ENCODE measurements at regions not wholly inside any gene's neighbourhood (a gene's known extent, or its start where the extent isn't known, plus 50 kb on each side); places are given as distances from the start of the nearest gene placed in this dataset.
A peak's percentile ranks its signal among the peaks of the same experiment; 100 is the strongest.

DNA sequence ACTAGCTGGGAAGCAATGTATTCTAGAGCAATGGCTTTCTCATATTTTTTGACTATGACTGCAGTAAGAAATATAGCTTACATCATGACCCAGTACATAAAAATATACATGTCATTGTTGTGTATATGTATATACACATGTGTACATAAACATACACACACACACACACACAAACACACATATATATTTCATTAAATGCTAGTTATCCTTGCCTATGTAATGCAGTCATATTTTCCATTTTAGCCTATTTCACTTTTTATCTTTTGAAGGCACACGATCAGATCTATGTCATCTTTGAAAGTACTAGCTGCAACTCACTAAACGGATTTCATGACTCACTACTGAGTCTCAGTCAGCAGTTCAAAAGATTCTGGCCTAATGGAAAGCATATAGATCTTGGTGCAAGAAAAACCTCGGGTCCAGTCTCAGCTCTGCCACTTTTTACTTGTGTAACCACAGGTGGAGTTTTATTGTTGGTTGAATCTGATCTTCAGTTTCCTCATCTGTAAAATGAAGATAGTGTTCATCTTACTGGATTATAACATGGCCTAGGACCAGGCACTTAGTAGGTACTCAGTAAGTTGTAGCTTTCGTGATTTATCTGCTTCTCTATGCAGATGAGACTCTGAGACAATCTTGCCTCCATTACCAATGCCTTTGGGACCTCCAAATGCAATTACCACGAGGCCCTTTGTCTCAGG is 325.6 kb downstream of the RRAGC start (continued):
- TF ChIP-seq HMGN3 (IDR thresholded peaks at IDR 0.05; ENCODE audit: borderline replicate concordance, extremely low read depth, insufficient read length, low read depth, low read length), result peak; percentile 86
- no peak for TF ChIP-seq KDM4B (IDR thresholded peaks at IDR 0.05; ENCODE audit: borderline replicate concordance in 2 of 2, low read depth in 1 of 2)
- TF ChIP-seq KLF16 (IDR thresholded peaks at IDR 0.05), result no peak
- no peak for TF ChIP-seq POLR2B (IDR thresholded peaks at IDR 0.05; ENCODE audit: low read depth, partially characterized antibody)
- TF ChIP-seq ZNF740 (CRISPR knock-in tag; IDR thresholded peaks at IDR 0.05), result no peak
- no peak for TF ChIP-seq ZNF740 (tag; IDR thresholded peaks at IDR 0.05)
- TF ChIP-seq SRSF1 (IDR thresholded peaks at IDR 0.05; ENCODE audit: low read depth, low read length), result no peak
- TF ChIP-seq FOS (IDR thresholded peaks at IDR 0.05; ENCODE audit: extremely low read depth, insufficient read length), result peak; percentile 71
- TF ChIP-seq GATA2 (CRISPR knock-in tag; IDR thresholded peaks at IDR 0.05), result 0 out of 2 replicates have a peak, but pooled peaks have one; percentile 43
- 0 out of 2 replicates have a peak, but pooled peaks have one; percentile 32 for TF ChIP-seq POLR2AphosphoS5 (IDR thresholded peaks at IDR 0.05; ENCODE audit: control insufficient read depth, insufficient read depth, low read depth, low read length)
- TF ChIP-seq LEF1 (IDR thresholded peaks at IDR 0.05), result peak; percentile 77; the same call in 1 of the 2 replicates
- TF ChIP-seq TOE1 (IDR thresholded peaks at IDR 0.05; ENCODE audit: borderline replicate concordance), result 0 out of 2 replicates have a peak, but pooled peaks have one; percentile 50
- no peak for TF ChIP-seq TOE1 (CRISPR knock-in tag; IDR thresholded peaks at IDR 0.05; ENCODE audit: borderline replicate concordance, low read depth)
- no peak; the same call in 1 of the 2 replicates for TF ChIP-seq RFX1 (IDR thresholded peaks at IDR 0.05)
- TF ChIP-seq DPF2 (IDR thresholded peaks at IDR 0.05), result peak; percentile 98
- no peak for TF ChIP-seq HMG20B (CRISPR knock-in tag; IDR thresholded peaks at IDR 0.05)
- no peak for TF ChIP-seq RBFOX2 (IDR thresholded peaks at IDR 0.05; ENCODE audit: low read depth, low read length)
- no peak for TF ChIP-seq POLR3G (IDR thresholded peaks at IDR 0.05; ENCODE audit: extremely low read depth, insufficient read length, insufficient replicate concordance)
- TF ChIP-seq ZNF133 (CRISPR knock-in tag; IDR thresholded peaks at IDR 0.05), result no peak
- TF ChIP-seq MAFF (IDR thresholded peaks at IDR 0.05; ENCODE audit: low read length), result peak; percentile 6; the same call in 1 of the 2 replicates
- no peak for TF ChIP-seq ZBTB2 (IDR thresholded peaks at IDR 0.05)
- TF ChIP-seq MAFG (tag; conservative IDR thresholded peaks at IDR 0.05), result peak; percentile 70; the same call in 1 of the 2 replicates
- peak; percentile 88 for TF ChIP-seq ATF7 (IDR thresholded peaks at IDR 0.05)
- TF ChIP-seq NCOR1 (IDR thresholded peaks at IDR 0.05), result peak; percentile 49
- TF ChIP-seq FOXM1 (IDR thresholded peaks at IDR 0.05; ENCODE audit: low read depth), result peak; percentile 84
- no peak for TF ChIP-seq FOXM1 (CRISPR knock-in tag; IDR thresholded peaks at IDR 0.05; ENCODE audit: low read depth)
- TF ChIP-seq, protein P1, sequence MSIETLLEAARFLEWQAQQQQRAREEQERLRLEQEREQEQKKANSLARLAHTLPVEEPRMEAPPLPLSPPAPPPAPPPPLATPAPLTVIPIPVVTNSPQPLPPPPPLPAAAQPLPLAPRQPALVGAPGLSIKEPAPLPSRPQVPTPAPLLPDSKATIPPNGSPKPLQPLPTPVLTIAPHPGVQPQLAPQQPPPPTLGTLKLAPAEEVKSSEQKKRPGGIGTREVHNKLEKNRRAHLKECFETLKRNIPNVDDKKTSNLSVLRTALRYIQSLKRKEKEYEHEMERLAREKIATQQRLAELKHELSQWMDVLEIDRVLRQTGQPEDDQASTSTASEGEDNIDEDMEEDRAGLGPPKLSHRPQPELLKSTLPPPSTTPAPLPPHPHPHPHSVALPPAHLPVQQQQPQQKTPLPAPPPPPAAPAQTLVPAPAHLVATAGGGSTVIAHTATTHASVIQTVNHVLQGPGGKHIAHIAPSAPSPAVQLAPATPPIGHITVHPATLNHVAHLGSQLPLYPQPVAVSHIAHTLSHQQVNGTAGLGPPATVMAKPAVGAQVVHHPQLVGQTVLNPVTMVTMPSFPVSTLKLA (conservative IDR thresholded peaks at IDR 0.05), result peak in 1 of 2 experiments; percentile 38; a peak in 1 of 4 replicates
- no peak for TF ChIP-seq ZBED1 (IDR thresholded peaks at IDR 0.05)

Measured in K562 (cell line).